HCT116 (cell line): ENCODE measurements at regions not wholly inside any gene's neighbourhood (a gene's known extent, or its start where the extent isn't known, plus 50 kb on each side); places are given as distances from the start of the nearest gene placed in this dataset.

Experiments used
- ATAC-seq: fragments of 200-7000 bp; cut with Tn5 transposase; 2 replicates; pipeline ENCODE4 v1.9.1; 2020; ENCODE audit warnings: mild to moderate bottlenecking, moderate library complexity
- BruUV-seq: library from RNA; stranded (reverse); fragments of 400-500 nt; replicated peaks from 2 replicates; lab custom pipeline; 2021; lab: Mats Ljungman, UMichigan
- CTCF ChIA-PET: fragments of 300-600 bp; sonication (Branson Sonifier 250); formaldehyde crosslinking; loops from one replicate; lab custom pipeline; 2021; ENCODE audit warnings: antibody characterized with exemption; lab: Charles Lee
- POLR2A ChIA-PET: fragments of 300-600, 350-600 bp; sonication (Branson Sonifier 250); formaldehyde crosslinking; loops from one replicate; lab custom pipeline; 2021; ENCODE audit warnings: antibody characterized with exemption; lab: Charles Lee
- RAD21 ChIA-PET, 2 experiments: fragments of 300-600 bp; sonication (Branson Sonifier 250); formaldehyde crosslinking; loops; one replicate each; lab custom pipeline; 2023; ENCODE audit warnings: low total read pairs in 2 of 2; ENCODE audit not compliant: uncharacterized antibody in 2 of 2, unreplicated experiment in 2 of 2, low non-redundant PET in 1 of 2; lab: Charles Lee
- DNase-seq: peaks from one replicate; pipeline ENCODE4 v3.0.0-alpha.2; 2010; ENCODE audit warnings: low read depth, low spot score
- H2AFZ ChIP-seq: fragments of 200-600 bp; shearing (Covaris generic), sonication (generic); 2 replicates; pipeline ENCODE4 v1.6.1; 2017; ENCODE audit warnings: low read depth, mixed run types, mixed read lengths, antibody characterized with exemption, low read length; ENCODE audit not compliant: poor library complexity, severe bottlenecking
- H3K27ac ChIP-seq: 2 replicates; pipeline ENCODE4 v1.5.1; 2012; ENCODE audit warnings: low read depth, low read length
- H3K27me3 ChIP-seq: fragments of 200-600 bp; sonication (generic); 2 replicates; pipeline ENCODE4 v1.6.1; 2016; ENCODE audit warnings: mixed run types, low read length, mixed read lengths; ENCODE audit not compliant: insufficient read depth
- H3K36me3 ChIP-seq, 2 experiments: fragments of 200-500 bp in 1 of 2; fragments of 200-600 bp in 1 of 2; sonication (Bioruptor generic) in 1 of 2; sonication (generic) in 1 of 2; 2 replicates each; pipeline versions ENCODE4 v1.5.1 to v1.6.1; 2014 to 2016; ENCODE audit warnings: low read length in 2 of 2, inconsistent platforms in 1 of 2, mixed read lengths in 1 of 2, mixed run types in 1 of 2; ENCODE audit not compliant: insufficient read depth in 2 of 2, control insufficient read depth in 1 of 2
- H3K4me1 ChIP-seq, 2 experiments: fragments of 200-600 bp in 1 of 2; sonication (generic) in 1 of 2; 2 replicates each; pipeline versions ENCODE4 v1.5.1 to v1.6.1; 2012 to 2017; ENCODE audit warnings: low read length in 2 of 2, inconsistent platforms in 1 of 2, mild to moderate bottlenecking in 1 of 2, mixed read lengths in 1 of 2, mixed run types in 1 of 2, moderate library complexity in 1 of 2; ENCODE audit not compliant: insufficient read depth in 2 of 2, control insufficient read depth in 1 of 2
- H3K4me2 ChIP-seq: fragments of 200-600 bp; sonication (generic); 2 replicates; pipeline ENCODE4 v1.6.1; 2017; ENCODE audit warnings: mixed run types, low read length, mixed read lengths
- H3K4me3 ChIP-seq, 2 experiments: fragments of 200-600 bp in 1 of 2; sonication (generic) in 1 of 2; replicated peaks in 1 of 2; 2 replicates each; pipeline ENCODE4 v1.5.1; 2011 to 2016; ENCODE audit warnings: low read length in 2 of 2, control low read depth in 1 of 2, low read depth in 1 of 2, mild to moderate bottlenecking in 1 of 2, mixed read lengths in 1 of 2, mixed run types in 1 of 2
- H3K79me2 ChIP-seq: fragments of 200-600 bp; sonication (generic); 2 replicates; pipeline ENCODE4 v1.6.1; 2017; ENCODE audit warnings: mild to moderate bottlenecking, mixed run types, low read length, moderate library complexity, mixed read lengths; ENCODE audit not compliant: insufficient read depth
- H3K9ac ChIP-seq: fragments of 200-600 bp; sonication (generic); 2 replicates; pipeline ENCODE4 v1.6.1; 2016; ENCODE audit warnings: low read length, mixed read lengths
- H3K9me2 ChIP-seq: fragments of 200-600 bp; sonication (generic), shearing (Covaris generic); 2 replicates; pipeline ENCODE4 v1.6.1; 2017; ENCODE audit warnings: mixed run types, mild to moderate bottlenecking, moderate library complexity; ENCODE audit not compliant: insufficient read depth
- H3K9me3 ChIP-seq, 2 experiments: fragments of 200-500 bp in 1 of 2; fragments of 200-600 bp in 1 of 2; sonication (Bioruptor generic) in 1 of 2; sonication (generic) in 1 of 2; 2 replicates each; pipeline ENCODE4 v1.6.1; 2014 to 2017; ENCODE audit warnings: low read length in 2 of 2, mixed read lengths in 2 of 2, inconsistent platforms in 1 of 2, low read depth in 1 of 2, mild to moderate bottlenecking in 1 of 2, mixed run types in 1 of 2, moderate library complexity in 1 of 2; ENCODE audit not compliant: control insufficient read depth in 1 of 2, insufficient read depth in 1 of 2
- H4K20me1 ChIP-seq: fragments of 200-600 bp; sonication (generic), shearing (Covaris generic); 2 replicates; pipeline ENCODE4 v1.6.1; 2017; ENCODE audit warnings: mixed run types, mild to moderate bottlenecking, moderate library complexity; ENCODE audit not compliant: insufficient read depth
- CBX3 ChIP-seq: IDR thresholded peaks from 2 replicates; pipeline ENCODE4 v1.6.1; 2012; ENCODE audit warnings: low read depth
- FOSL1 ChIP-seq: IDR thresholded peaks from 2 replicates; pipeline ENCODE4 v1.6.1; 2012; ENCODE audit warnings: low read depth
- MAX ChIP-seq: IDR thresholded peaks from 2 replicates; pipeline ENCODE4 v1.6.1; 2012
- SIN3A ChIP-seq: IDR thresholded peaks from 2 replicates; pipeline ENCODE4 v1.6.1; 2012; ENCODE audit warnings: low read depth
- SP1 ChIP-seq: IDR thresholded peaks from 2 replicates; pipeline ENCODE4 v1.6.1; 2012; ENCODE audit warnings: low read depth
- intact Hi-C: fragments of 100-400 bp; cut with micrococcal nuclease; formaldehyde crosslinking; loops from 2 replicates; pipeline ENCODE4 v1.10.0; 2022
- TF ChIP-seq, protein P1 (sequence below), 3 experiments: fragments of 200-600 bp in 1 of 3; sonication (generic) in 1 of 3; IDR thresholded peaks in 2 of 3; conservative IDR thresholded peaks in 1 of 3; 2 replicates each; pipeline ENCODE4 v1.5.1; 2012 to 2017; ENCODE audit warnings: low read depth in 2 of 3, low read length in 2 of 3, antibody characterized with exemption in 1 of 3, borderline replicate concordance in 1 of 3, control low read depth in 1 of 3, mild to moderate bottlenecking in 1 of 3, mixed read lengths in 1 of 3, mixed run types in 1 of 3, moderate library complexity in 1 of 3; ENCODE audit not compliant: insufficient read depth in 1 of 3
- TF ChIP-seq, protein P2 (sequence below): IDR thresholded peaks from 2 replicates; pipeline ENCODE4 v1.6.1; 2011; ENCODE audit warnings: mild to moderate bottlenecking, low read length, moderate library complexity; ENCODE audit not compliant: insufficient replicate concordance; ENCODE audit errors: extremely low read depth
- TF ChIP-seq, protein P3 (sequence below): IDR thresholded peaks from 2 replicates; pipeline ENCODE4 v1.6.1; 2012; ENCODE audit warnings: low read depth

GRCh38 chr5:77944757-77945340, 168.7 kb upstream of the TBCA start:
- no peaks in the 10 kb centered on the region for H3K27me3 ChIP-seq
- no peak overlapping the region for H3K4me2 ChIP-seq
- ChIA-PET RAD21 (no interaction called here), CTCF (no interaction called here), POLR2A (no interaction called here)
- H2AFZ ChIP-seq: no peak overlapping the region
- H3K36me3 ChIP-seq: no peaks in the 10 kb centered on the region
- H3K9me3 ChIP-seq: no peaks in the 10 kb centered on the region
- H3K4me1 ChIP-seq: no peaks in the 10 kb centered on the region
- ATAC-seq (no peak), DNase-seq (no peak)
- no peaks in the 10 kb centered on the region for H4K20me1 ChIP-seq
- H3K27ac ChIP-seq: no peak overlapping the region
- H3K9me2 ChIP-seq: no peaks in the 10 kb centered on the region
- no peak overlapping the region for H3K9ac ChIP-seq
- no TSS peak for BruUV-seq
- H3K4me3 ChIP-seq: no peak overlapping the region
- intact Hi-C loops: no loop called here
- TF ChIP-seq, protein P1, sequence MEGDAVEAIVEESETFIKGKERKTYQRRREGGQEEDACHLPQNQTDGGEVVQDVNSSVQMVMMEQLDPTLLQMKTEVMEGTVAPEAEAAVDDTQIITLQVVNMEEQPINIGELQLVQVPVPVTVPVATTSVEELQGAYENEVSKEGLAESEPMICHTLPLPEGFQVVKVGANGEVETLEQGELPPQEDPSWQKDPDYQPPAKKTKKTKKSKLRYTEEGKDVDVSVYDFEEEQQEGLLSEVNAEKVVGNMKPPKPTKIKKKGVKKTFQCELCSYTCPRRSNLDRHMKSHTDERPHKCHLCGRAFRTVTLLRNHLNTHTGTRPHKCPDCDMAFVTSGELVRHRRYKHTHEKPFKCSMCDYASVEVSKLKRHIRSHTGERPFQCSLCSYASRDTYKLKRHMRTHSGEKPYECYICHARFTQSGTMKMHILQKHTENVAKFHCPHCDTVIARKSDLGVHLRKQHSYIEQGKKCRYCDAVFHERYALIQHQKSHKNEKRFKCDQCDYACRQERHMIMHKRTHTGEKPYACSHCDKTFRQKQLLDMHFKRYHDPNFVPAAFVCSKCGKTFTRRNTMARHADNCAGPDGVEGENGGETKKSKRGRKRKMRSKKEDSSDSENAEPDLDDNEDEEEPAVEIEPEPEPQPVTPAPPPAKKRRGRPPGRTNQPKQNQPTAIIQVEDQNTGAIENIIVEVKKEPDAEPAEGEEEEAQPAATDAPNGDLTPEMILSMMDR (IDR thresholded peaks at IDR 0.05 in 2 of 3, conservative IDR thresholded peaks at IDR 0.05 in 1 of 3; ENCODE audit: borderline replicate concordance in 1 of 3, insufficient read depth in 1 of 3, low read depth in 2 of 3, low read length in 2 of 3): no peak
- no peak for TF ChIP-seq SIN3A
- TF ChIP-seq, protein P2, sequence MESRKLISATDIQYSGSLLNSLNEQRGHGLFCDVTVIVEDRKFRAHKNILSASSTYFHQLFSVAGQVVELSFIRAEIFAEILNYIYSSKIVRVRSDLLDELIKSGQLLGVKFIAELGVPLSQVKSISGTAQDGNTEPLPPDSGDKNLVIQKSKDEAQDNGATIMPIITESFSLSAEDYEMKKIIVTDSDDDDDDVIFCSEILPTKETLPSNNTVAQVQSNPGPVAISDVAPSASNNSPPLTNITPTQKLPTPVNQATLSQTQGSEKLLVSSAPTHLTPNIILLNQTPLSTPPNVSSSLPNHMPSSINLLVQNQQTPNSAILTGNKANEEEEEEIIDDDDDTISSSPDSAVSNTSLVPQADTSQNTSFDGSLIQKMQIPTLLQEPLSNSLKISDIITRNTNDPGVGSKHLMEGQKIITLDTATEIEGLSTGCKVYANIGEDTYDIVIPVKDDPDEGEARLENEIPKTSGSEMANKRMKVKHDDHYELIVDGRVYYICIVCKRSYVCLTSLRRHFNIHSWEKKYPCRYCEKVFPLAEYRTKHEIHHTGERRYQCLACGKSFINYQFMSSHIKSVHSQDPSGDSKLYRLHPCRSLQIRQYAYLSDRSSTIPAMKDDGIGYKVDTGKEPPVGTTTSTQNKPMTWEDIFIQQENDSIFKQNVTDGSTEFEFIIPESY: no peak
- no peak for TF ChIP-seq CBX3
- no peak for TF ChIP-seq SP1
- TF ChIP-seq, protein P3, sequence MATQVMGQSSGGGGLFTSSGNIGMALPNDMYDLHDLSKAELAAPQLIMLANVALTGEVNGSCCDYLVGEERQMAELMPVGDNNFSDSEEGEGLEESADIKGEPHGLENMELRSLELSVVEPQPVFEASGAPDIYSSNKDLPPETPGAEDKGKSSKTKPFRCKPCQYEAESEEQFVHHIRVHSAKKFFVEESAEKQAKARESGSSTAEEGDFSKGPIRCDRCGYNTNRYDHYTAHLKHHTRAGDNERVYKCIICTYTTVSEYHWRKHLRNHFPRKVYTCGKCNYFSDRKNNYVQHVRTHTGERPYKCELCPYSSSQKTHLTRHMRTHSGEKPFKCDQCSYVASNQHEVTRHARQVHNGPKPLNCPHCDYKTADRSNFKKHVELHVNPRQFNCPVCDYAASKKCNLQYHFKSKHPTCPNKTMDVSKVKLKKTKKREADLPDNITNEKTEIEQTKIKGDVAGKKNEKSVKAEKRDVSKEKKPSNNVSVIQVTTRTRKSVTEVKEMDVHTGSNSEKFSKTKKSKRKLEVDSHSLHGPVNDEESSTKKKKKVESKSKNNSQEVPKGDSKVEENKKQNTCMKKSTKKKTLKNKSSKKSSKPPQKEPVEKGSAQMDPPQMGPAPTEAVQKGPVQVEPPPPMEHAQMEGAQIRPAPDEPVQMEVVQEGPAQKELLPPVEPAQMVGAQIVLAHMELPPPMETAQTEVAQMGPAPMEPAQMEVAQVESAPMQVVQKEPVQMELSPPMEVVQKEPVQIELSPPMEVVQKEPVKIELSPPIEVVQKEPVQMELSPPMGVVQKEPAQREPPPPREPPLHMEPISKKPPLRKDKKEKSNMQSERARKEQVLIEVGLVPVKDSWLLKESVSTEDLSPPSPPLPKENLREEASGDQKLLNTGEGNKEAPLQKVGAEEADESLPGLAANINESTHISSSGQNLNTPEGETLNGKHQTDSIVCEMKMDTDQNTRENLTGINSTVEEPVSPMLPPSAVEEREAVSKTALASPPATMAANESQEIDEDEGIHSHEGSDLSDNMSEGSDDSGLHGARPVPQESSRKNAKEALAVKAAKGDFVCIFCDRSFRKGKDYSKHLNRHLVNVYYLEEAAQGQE: no peak
- no peak for TF ChIP-seq MAX
- no peak for TF ChIP-seq FOSL1
- TF ChIP-seq, all 23 proteins: peak for 0
- H3K79me2 ChIP-seq: no peaks in the 10 kb centered on the region
